Muscle layer of colon (tissue), 2 donors: ENCODE measurements at regions not wholly inside any gene's neighbourhood (a gene's known extent, or its start where the extent isn't known, plus 50 kb on each side); places are given as distances from the start of the nearest gene placed in this dataset.

ENCODE experiments used
- H3K27ac ChIP-seq: one replicate; pipeline ENCODE4 v1.7.0; 2013; ENCODE audit warnings: low read depth, mild to moderate bottlenecking, low read length, moderate library complexity
- H3K27me3 ChIP-seq, 2 donors: one replicate each; pipeline ENCODE4 v1.7.0; 2013; ENCODE audit warnings: low read length in 2 of 2, mild to moderate bottlenecking in 2 of 2; ENCODE audit not compliant: insufficient read depth in 2 of 2, control insufficient read depth in 1 of 2
- H3K36me3 ChIP-seq: one replicate; pipeline ENCODE4 v1.7.0; 2013; ENCODE audit warnings: mild to moderate bottlenecking, low read length; ENCODE audit not compliant: insufficient read depth
- H3K4me1 ChIP-seq: one replicate; pipeline ENCODE4 v1.7.0; 2013; ENCODE audit warnings: mild to moderate bottlenecking, low read length; ENCODE audit not compliant: insufficient read depth
- H3K4me3 ChIP-seq, 2 donors: one replicate each; pipeline ENCODE4 v1.7.0; 2013; ENCODE audit warnings: low read length in 2 of 2, low read depth in 1 of 2, mild to moderate bottlenecking in 1 of 2, moderate library complexity in 1 of 2
- H3K9ac ChIP-seq: one replicate; pipeline ENCODE4 v1.7.0; 2013; ENCODE audit warnings: low read length
- H3K9me3 ChIP-seq: one replicate; pipeline ENCODE4 v1.7.0; 2013; ENCODE audit warnings: mild to moderate bottlenecking, low read length
- donor health status: abdominal sarcoma.
- donor health status: Adenocarcinoma of cecum.

DNA sequence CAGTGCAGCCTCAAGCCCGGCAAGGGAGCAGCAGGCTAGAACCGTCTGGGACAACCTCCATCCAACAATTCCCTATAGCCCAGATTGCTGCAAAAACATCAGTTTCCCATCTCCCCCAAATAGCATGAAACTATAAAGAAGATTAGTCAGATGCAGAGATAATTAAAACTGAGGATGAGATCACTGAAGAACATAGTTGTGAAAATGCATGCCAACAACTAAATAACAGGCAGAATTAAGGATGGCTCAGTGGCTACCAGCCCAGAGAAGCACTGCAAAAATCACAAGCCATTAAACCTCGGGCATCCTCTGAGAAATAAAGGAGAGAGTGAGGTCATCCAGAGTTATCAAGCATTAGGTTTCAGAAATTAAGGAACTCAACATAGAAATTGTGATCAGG, 427.1 kb downstream of the TNS3 start:
- Histone ChIP-seq H3K4me3 (no peak overlapping the region), H3K27me3 (no peaks in the 10 kb centered on the region), H3K4me1 (peaks cover 30% of the 10 kb centered on the region), H3K27ac (no peak overlapping the region), H3K36me3 (no peaks in the 10 kb centered on the region), H3K9me3 (no peaks in the 10 kb centered on the region), H3K9ac (no peak overlapping the region)

DNA sequence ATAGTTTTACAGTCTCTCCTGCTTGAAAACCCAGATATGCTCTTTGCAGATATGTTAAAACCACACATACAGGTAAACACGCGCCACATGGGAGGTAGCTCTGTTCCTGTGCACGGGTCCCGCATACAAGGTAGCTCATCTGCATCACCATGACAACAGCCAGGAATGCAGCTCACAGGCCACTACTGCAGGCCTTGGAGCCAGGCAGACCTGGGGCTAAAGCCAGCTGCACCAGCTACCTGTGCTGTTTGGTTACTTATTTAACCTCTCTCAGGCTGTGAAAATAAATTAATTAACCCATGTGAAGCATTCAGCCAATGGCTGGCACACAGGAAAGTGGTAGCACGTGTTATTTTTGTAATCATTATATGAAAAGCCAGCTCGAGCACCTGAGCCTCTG, 428.3 kb downstream of the TNS3 start:
- Histone ChIP-seq H3K27ac (no peak overlapping the region), H3K9ac (no peak overlapping the region), H3K4me1 (peaks cover 37% of the 10 kb centered on the region), H3K9me3 (no peaks in the 10 kb centered on the region), H3K4me3 (no peak overlapping the region), H3K27me3 (no peaks in the 10 kb centered on the region), H3K36me3 (no peaks in the 10 kb centered on the region)

DNA sequence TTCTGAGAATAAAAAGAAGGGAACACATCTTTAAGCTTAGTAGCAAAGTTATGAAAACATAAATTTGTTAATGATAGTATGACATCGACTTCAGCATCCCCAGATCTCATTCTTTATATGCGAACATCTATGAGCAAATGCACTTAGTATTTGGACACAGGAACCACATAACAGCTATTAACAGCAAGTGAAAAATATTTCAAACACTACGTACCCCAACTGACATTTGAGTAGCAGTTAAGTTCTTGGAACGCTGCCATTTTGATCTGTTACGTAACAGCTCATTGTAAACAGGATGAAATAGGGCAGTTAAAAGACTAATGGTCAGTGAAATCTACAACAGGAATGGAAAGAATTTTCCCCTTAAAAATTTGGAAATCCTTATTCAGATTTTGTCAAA, 428.9 kb downstream of the TNS3 start:
- Histone ChIP-seq H3K9me3 (no peaks in the 10 kb centered on the region), H3K27me3 (no peaks in the 10 kb centered on the region), H3K27ac (no peak overlapping the region), H3K4me1 (peaks cover 39% of the 10 kb centered on the region), H3K36me3 (no peaks in the 10 kb centered on the region), H3K9ac (no peak overlapping the region), H3K4me3 (no peak overlapping the region)

DNA sequence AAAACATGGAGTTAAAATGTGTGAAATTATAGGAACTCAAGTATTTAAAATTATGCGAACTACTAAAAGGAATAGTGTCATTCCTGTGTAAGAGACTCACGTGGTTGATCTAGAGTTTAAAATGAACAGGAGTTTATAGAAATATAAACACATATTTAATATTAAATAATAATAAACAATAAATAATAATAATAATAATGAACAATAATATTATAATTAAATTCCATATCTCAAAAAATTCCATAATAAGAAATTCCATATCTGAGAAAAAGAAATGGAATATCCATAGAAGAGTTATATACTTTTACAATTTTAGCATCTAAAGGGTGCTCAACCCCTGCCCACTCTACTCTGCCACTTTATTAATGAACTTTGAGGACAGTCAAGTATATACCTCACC, 429.6 kb downstream of the TNS3 start:
- peaks cover 39% of the 10 kb centered on the region for H3K4me1 ChIP-seq
- no peak overlapping the region for H3K27ac ChIP-seq
- H3K9me3 ChIP-seq = no peaks in the 10 kb centered on the region

DNA sequence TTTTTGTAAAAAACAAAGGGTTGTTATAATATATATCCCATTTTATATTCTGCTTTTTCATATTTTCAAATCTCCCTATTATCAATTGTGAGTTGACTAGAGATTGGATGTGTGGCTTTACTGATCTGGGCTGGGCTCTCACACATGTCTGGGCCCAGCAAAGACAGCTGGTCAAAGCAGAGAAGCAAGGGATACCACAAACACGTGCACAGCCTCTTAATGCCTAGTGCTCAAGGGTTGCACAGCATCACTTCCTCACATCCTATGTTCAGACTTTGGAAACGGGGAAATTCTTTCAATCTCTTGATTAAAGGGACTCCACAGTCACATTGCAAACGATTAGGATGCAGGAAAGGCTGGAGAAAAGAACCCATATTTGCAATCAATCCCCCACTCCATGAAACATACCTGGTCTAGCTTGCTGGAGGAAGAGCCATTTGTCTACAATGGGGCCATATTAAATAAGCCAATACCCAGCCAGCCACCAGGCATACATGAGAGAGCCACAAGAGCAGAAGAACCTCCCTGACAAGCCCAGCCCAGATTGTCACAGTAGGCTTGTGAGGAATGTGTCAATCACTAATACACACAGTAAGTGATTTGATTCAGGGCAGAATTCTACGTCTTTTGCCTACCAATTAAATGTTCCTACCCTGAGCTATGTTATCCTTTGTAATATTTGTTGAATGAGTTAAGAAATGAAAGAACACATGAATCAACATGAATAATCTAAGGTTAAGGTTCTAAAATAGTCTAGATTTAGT, 431.2 kb downstream of the TNS3 start:
- H3K9ac ChIP-seq = no peak overlapping the region
- no peaks in the 10 kb centered on the region for H3K27me3 ChIP-seq
- peaks cover 39% of the 10 kb centered on the region for H3K4me1 ChIP-seq
- H3K9me3 ChIP-seq = no peaks in the 10 kb centered on the region
- no peak overlapping the region for H3K27ac ChIP-seq
- H3K36me3 ChIP-seq = no peaks in the 10 kb centered on the region
- H3K4me3 ChIP-seq = no peak overlapping the region

More for the DNA sequence above, 429.6 kb downstream of the TNS3 start:
- H3K27me3 ChIP-seq = no peaks in the 10 kb centered on the region
- no peak overlapping the region for H3K4me3 ChIP-seq
- no peaks in the 10 kb centered on the region for H3K36me3 ChIP-seq
- no peak overlapping the region for H3K9ac ChIP-seq

DNA sequence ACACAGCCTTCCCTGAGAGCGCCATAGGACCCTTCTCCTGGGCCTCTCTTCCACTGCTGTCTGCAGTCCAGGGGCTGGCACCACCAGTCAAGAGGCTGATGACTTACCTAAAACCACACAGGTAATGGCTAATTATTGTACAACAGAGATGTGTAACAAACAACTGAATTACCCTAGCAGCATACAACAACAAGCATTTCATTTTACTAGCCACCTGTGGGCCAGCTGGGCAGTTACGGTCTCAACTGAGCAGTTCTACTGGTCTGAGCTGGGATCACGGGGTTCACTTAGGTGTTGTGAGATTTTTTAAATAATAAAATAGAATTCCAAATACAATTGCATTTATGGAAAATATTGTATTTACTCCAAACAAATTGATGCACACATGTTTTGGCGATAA, 431.9 kb downstream of the TNS3 start:
- Histone ChIP-seq H3K4me1 (peaks cover 39% of the 10 kb centered on the region), H3K4me3 (no peak overlapping the region), H3K36me3 (no peaks in the 10 kb centered on the region), H3K27me3 (no peaks in the 10 kb centered on the region), H3K9ac (no peak overlapping the region), H3K27ac (no peak overlapping the region), H3K9me3 (no peaks in the 10 kb centered on the region)

DNA sequence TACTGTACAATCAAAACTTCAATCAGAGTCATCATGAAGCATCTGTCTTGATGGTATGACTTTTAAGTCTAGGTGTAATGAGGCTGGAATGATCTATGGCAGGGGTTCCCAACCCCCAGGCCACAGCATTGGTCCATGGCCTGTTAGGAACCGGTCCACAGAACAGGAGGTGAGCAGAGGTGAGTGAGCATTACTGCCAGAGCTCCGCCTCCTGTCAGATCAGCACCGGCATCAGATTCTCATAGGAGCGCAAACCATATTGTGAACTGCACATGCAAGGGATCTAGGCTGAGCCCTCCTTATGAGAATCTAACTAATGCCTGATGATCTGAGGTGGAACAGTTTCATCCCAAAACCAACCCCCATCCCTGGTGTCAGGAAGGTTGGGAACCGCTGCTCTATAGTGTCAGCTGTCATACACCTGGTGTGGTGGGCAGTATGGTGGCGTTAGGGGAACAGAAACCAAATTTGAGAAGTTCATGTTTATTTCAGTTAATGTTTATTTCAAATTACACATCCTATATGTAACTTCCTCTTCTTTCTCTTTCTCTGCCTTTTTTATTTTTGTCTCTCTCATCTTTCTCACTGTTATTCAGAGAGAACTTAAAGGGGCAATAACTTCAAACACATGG, 432.6 kb downstream of the TNS3 start:
- Histone ChIP-seq H3K27ac (no peak overlapping the region), H3K4me3 (no peak overlapping the region), H3K36me3 (no peaks in the 10 kb centered on the region), H3K4me1 (peaks cover 39% of the 10 kb centered on the region), H3K9me3 (no peaks in the 10 kb centered on the region), H3K27me3 (no peaks in the 10 kb centered on the region), H3K9ac (no peak overlapping the region)

DNA sequence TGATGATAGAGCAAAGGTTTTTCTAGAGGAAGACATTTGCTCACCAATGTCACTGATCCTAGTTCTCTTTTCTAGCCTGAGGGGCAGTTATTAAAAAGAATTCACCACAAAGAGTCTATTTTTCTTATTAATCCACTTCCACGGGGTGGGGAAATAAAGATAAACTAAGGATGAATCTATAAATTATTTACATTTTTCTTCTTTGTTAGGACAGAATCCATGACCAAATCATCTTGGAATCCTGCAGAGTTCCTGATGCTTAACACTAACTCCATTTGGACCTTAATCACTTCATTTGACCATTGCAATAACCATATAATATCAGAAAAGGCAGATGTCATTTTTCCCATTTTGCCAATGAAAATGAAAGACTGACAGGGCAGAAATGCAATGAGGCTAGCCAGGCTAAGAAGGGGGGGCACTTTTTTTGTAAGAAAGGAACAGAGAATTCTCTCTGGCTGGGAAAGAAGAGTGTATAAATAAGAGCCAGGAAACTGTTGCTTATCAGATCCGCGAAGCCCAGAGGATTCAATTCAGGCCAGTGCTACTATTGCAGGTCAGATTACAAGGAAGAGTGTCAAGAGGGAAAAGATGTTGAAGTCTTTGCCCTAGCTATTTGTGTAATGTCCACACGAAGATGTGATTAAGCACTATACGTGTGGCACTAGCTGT, 433.2 kb downstream of the TNS3 start:
- H3K9me3 ChIP-seq = no peaks in the 10 kb centered on the region
- no peak overlapping the region for H3K27ac ChIP-seq
- no peaks in the 10 kb centered on the region for H3K27me3 ChIP-seq
- H3K9ac ChIP-seq = no peak overlapping the region
- H3K4me1 ChIP-seq = peaks cover 36% of the 10 kb centered on the region
- no peaks in the 10 kb centered on the region for H3K36me3 ChIP-seq
- no peak overlapping the region for H3K4me3 ChIP-seq

DNA sequence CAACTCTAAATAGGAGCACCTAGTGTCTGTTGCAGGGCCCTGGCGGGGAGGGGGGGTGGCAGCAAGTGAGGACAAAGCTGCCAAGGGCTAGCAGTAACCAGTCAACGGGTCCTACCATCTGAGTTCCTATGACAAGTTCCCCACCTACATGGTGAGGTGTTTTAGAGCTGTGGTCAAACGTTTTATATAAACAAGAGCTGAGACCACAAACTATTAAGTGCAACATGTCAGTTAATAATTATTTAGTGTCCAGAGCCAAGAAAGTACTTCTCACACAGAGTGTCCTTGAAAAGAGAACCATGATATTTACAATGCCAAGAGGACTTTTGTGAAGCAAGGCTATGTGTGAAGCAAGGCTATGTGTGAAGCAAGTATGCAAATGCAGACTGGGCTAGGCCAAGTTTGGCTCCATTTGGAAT, 434.7 kb downstream of the TNS3 start:
- Histone ChIP-seq H3K27me3 (no peaks in the 10 kb centered on the region), H3K4me3 (no peak overlapping the region), H3K4me1 (peaks cover 26% of the 10 kb centered on the region), H3K9ac (no peak overlapping the region), H3K9me3 (no peaks in the 10 kb centered on the region), H3K36me3 (no peaks in the 10 kb centered on the region), H3K27ac (no peak overlapping the region)

DNA sequence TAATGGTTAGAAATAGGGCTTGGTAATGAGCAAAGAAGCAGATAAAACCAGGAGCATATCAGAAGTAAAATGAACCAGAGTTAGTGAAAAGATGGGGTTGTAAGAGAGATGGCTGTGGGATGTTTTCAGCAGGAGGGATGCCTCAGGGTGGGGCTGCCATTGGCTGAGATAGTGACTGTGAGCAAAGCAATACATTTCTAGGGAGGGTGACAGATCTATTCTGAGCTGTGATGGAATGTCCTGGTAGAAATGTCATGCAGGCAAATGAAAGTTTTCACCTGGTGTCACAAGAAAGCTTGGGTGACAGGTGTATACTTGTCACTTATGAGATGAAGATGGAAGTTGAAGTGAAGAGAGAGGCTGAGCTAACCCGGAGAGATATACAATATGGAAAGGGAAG, 435.9 kb downstream of the TNS3 start:
- Histone ChIP-seq H3K9ac (no peak overlapping the region), H3K27me3 (no peaks in the 10 kb centered on the region), H3K36me3 (no peaks in the 10 kb centered on the region), H3K9me3 (no peaks in the 10 kb centered on the region), H3K4me3 (no peak overlapping the region), H3K4me1 (peaks cover 16% of the 10 kb centered on the region), H3K27ac (no peak overlapping the region)

DNA sequence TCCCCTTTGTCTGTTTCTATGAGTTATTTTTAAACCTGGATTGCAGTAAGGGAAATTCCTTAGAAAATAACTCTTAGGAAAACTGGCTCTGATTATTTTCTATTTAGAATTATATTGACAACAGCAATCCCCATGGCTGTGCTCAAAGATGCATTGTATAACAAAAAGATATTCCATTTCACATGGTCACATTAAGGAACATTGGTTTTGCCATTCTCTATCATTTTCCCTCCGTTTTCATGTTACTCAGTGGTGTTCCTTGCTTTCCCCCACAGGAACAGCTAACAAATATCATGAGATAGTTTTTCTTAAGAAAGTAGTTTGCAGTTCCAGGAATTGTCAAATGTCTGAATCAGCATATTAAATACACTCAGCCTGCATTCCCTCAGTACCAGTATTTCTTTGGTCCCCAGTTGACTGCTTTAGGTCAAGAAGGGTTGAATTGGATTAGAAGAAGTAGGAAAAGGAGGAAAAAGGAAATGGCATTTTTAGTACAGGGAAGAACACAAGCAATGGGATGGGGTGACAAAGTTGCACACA, 436.7 kb downstream of the TNS3 start:
- no peaks in the 10 kb centered on the region for H3K9me3 ChIP-seq
- H3K27me3 ChIP-seq = no peaks in the 10 kb centered on the region
- no peaks in the 10 kb centered on the region for H3K36me3 ChIP-seq
- no peak overlapping the region for H3K4me3 ChIP-seq
- no peak overlapping the region for H3K27ac ChIP-seq
- H3K4me1 ChIP-seq = peaks cover 11% of the 10 kb centered on the region
- no peak overlapping the region for H3K9ac ChIP-seq
